ENCODE measurements at regions not wholly inside any gene's neighbourhood (a gene's known extent, or its start where the extent isn't known, plus 50 kb on each side); places are given as distances from the start of the nearest gene placed in this dataset.

- TF ChIP-seq EZH2 (IDR thresholded peaks at IDR 0.05) (no peak), EZH2phosphoT487 (IDR thresholded peaks at IDR 0.05) (no peak)
- TF ChIP-seq, protein P1, sequence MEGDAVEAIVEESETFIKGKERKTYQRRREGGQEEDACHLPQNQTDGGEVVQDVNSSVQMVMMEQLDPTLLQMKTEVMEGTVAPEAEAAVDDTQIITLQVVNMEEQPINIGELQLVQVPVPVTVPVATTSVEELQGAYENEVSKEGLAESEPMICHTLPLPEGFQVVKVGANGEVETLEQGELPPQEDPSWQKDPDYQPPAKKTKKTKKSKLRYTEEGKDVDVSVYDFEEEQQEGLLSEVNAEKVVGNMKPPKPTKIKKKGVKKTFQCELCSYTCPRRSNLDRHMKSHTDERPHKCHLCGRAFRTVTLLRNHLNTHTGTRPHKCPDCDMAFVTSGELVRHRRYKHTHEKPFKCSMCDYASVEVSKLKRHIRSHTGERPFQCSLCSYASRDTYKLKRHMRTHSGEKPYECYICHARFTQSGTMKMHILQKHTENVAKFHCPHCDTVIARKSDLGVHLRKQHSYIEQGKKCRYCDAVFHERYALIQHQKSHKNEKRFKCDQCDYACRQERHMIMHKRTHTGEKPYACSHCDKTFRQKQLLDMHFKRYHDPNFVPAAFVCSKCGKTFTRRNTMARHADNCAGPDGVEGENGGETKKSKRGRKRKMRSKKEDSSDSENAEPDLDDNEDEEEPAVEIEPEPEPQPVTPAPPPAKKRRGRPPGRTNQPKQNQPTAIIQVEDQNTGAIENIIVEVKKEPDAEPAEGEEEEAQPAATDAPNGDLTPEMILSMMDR (IDR thresholded peaks at IDR 0.05) = no peak
These were observed 158.6 kb downstream of the PMP22 start for GRCh38 chr17:15106540-15106939.
